HG03064 (cell line): ENCODE measurements at regions not wholly inside any gene's neighbourhood (a gene's known extent, or its start where the extent isn't known, plus 50 kb on each side); places are given as distances from the start of the nearest gene placed in this dataset.

Experiments used
- ATAC-seq: cut with Tn5 transposase; IDR thresholded peaks from one replicate; pipeline ENCODE4 v1.9.1; 2021; ENCODE audit warnings: low read depth; ENCODE audit not compliant: unreplicated experiment

DNA sequence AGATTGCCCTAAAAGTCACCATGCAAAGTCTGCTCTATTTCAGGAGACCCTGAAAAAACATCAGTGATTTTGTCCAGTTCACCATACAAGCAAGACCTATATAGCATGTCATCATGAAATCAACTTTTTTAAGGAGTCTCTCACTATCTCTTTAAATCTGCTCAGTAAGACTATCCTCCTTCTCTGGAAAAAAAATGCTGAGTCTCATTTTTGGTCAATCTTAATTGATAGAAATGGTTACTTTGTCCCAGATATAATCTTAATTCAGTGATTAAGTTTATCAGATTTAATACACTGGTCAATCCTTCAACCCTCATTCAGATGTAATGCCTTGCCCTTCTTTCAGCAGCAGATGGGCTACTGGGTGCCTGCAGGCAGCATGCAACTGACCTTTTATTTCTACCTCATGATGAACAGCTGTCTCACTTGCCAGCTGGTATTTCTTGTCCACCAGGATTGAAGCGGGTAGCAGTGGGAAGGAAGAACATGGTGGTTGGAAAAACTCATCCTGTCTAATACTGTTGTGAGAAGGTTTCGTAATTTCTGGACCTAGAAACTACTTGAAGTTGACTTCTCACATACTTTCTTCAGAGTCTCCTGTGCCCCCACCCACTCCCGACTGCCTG is 375.3 kb downstream of the DNAH5 start:
- no peak for ATAC-seq

DNA sequence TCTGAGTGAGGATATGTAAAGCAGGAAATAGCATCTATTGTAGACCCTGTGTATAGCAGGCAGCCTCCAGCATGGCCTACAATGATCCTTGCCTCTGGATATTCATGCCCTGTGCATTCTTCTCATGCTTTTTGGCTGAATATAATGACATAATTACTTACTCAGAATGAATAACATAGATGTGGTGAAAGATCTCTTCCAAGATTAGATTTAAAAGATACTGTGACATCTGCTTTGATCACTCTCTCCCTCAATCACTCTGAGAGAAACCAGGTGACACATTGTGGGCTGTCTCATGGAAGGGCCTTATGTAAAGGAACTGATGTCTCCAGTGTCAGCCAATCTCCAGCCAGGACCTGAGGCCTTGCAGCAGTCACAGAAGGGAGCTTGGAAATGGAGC is 376.7 kb downstream of the DNAH5 start:
- ATAC-seq = no peak

DNA sequence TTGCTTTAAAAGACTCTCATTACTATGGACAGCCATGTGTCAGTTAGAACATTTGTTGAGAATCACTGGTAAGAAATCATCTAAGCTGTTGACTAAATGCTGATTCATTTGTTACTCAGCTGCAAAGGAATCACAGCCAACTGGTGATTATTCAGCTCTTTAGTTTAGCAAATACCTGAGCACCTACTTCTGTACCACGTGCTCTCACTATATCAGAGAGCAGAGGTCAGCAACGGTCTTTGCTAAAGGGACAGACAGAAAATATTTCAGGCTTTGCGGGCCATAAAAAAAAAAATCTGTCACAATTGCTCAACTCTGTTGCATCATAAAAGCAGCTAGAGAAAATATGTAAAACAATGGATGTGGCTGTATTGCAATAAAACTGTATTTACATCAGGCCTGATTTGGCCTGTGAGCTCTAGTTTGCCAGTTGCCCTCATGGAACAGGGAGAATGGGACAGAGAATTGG is 377.6 kb downstream of the DNAH5 start:
- no peak for ATAC-seq

DNA sequence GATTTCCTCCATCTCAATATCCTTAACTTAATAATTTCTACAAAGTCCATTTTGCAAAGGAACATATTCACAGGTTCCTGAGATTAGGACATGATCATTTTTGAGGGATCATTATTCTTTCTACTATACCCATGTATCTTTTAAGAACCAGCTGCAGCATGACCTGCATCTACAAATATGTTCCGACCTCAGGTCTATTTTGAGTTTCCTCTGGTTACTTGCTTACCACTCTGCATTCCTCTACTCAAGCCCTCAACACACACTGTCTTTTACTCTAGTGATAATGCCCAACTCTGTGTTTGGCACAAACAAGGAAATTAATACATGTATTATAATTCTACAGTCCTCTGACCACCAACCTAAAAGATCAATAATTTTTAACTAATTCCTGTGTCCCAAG is 386.1 kb downstream of the DNAH5 start:
- ATAC-seq = no peak

DNA sequence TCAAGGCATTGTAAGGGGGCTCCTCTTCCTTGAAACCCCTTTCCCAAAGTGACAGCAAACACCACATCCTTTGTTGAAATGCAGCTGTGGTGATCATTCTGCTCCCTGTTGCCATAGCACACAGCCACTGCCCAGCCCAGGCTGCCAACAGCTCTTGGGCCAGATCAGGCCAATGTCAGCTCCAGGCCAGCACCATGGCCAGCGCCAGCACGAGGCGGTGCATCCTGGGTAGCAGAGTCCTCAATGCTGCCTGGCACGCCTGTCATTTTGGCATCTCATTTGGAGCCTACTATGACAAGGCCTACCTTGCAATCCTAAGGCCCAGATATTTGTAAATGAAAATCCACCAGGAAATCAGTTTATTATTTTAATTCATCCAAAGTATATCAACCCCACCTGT is 390.6 kb downstream of the DNAH5 start:
- ATAC-seq = no peak

DNA sequence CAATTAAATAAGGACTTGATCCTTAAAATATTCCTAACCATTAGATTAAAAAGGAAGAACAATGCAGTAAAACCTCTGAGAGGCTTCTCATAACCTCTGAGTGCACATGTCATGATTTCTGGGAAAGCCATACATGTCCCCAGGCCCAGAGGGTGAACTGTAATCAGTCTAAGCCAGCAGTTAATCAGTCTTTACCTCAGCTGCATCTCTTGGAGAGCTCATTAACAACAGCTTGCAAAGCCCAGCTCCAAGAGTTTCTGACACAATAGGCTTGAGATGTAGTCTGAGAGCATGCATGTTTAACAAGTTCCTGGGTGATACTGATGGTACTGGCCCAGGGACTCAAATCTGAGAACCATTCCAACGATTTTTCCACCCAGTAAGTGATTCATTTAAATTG is 392.1 kb downstream of the DNAH5 start:
- ATAC-seq = no peak

DNA sequence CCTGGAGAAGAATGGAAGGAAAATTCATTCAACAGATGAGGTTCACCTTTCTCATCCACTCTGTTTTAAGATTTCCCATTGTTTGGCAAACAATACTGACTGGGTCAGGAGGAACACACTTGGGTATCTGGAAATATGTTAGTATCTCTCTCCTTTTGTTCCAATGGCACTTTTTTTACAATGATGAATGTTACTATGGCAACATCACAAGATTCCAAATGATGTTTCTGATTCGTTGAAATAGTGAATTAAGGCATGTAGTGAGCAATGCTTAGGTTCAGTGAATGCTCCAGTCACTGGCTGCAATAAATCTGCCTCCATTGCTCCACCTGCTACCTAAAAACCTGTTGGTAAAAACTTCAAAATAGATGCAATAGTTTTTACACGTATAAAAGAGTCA is 392.8 kb downstream of the DNAH5 start:
- no peak for ATAC-seq

DNA sequence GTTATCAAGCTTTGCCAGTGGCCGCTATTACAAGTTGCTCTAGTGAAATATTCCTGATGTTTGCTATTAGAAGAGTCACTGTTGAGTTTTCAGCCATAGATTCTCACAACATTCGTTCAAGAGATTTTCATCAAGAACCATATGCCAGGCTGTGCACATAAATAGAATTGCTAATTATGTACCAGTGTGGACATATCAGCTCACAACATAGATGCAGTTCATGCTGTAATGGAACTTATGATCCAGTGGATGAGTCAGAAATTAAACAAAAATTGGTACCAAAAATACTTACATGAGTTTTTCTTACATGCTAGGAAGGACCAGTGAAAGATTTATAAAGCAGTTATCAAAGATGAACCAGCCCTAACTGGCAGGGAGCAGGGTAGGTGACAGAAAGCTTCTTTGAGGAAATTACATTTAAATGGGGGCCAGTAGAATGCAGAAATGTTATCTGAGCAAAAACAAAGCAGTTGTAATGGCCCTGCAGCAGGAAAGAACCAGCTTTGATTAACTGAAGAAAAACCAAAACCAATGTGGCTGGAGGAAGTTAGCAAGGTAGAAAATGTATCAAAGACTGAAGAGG is 404.2 kb downstream of the DNAH5 start:
- no peak for ATAC-seq

DNA sequence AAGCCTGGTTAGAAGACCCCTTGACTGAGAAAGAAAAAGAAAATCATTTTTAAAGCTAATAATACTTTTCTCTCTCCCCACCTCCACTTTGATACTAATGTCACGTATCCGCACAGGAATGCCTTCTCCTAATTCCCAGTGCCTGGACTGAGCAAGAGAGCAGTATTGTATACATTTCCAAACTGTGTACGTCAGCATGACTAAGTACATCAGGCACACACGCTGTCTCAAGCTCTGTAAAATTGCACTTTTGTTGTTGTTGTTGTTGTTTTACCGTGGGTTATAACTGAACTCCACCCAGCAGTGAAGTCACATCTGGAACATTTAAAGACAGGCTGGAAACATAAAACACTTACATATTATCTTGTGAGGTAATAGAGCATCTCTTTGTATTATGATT is 407.6 kb downstream of the DNAH5 start:
- ATAC-seq = no peak

DNA sequence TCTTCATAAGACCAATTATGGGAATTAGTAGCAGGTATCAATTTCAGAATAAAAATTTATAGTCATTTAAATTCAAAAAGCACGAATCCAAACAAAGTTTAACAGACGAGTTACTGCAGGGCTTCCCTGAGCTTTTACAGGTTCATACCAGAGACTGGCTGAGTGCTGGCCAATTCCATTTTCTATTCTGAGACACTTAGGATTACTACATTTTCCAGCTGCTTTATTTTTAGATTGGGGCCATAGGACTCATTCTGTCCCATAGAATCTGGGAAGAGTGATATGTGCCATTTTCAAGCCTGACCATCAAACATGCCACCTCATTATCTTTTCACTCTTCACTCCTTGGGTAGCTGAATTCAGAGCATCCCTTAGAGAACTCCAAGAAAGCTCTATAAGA is 410.7 kb downstream of the DNAH5 start:
- no peak for ATAC-seq

DNA sequence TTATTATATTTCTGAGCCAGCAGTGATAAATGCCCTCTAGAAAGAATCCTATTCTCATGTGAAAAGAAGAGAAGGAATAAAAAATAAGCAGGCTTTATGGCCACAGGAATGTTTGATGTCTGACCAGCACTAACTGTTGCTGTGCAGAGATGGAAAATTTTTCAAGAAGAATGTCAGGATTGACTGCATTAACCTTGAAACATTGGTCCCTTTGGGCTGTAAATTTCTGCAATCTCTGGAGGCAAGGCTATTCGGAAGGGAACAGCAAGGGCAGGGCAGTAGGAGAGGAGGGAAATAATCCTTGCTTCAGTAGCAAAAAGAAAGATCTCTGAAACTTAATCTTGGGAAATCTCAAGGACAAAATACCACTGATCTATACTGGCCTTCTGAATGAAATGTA is 415.2 kb downstream of the DNAH5 start:
- no peak for ATAC-seq

DNA sequence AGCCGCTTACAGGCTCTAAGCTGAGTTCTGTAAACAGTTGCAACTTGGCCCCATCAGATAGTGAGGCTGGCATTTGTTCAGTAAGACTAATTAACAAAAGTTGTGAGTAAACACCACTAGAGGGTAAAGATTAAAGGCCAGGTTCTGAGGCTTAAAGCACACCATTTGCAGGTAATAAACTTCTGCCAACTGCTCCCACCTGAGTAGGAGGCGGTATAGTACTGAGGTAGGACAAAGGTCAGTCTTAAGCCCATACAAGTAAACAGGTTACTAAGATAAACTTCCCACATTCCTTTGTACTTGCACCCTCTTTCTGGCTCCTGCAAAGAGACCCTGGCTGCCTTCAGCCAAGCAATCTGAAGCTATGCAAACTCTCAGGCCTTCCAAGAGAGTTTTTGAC is 419.6 kb downstream of the DNAH5 start:
- ATAC-seq = no peak

DNA sequence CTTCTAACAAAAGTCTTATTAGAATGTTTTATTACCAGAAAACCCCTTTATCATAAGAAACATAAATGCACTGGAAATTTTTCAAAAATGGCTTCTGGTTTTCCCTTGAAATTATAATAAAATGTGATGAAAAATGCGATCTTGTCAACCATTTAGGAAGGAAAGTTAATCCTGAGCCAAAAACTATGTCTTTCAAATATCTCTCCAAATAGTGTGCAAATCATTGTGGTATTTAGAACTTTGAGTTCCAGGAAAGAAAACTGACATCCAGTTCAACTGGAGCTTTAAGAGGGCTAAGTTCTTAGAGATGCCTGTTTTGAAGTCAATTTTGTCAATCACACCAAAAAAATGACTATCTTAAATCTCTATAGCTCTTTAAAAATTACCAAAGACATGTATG is 425.4 kb downstream of the DNAH5 start:
- no peak for ATAC-seq

DNA sequence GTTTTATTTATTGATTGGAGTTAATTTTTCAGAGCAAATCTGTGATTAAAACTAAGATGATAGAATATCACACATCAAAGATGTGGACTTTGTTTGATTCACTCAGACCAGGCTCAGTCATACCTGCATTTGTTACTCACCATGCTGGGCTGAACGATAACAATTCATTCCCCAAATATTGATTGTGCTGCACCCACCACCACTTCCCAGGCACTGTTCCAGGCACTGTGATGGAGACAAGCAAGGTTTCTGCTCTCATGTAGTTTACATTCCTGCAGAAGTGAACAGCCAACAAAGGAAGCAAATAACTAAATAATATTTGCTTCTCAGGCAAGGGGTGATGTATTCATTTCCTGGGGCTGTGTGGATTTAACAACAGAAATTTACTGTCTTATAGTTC is 428.3 kb downstream of the DNAH5 start:
- no peak for ATAC-seq

DNA sequence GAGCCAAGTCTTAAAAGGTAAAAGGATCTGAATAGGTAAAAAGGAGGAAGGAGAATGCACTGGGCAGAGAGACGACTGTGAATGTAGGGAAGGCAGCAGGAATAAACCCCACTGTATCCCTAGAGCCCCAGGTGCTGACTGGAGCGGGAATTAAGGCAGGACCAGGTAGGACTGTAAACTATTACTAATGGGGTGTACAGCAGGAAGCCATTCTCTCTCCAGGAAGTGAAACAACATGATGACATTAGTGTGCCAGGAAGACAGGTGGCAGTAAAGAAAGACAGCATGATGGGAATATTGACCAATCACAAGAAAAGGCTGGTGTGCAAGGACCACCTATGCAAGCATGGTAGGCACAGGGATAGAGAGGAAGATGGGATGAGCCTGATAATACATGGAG is 433.0 kb downstream of the DNAH5 start:
- ATAC-seq = no peak

DNA sequence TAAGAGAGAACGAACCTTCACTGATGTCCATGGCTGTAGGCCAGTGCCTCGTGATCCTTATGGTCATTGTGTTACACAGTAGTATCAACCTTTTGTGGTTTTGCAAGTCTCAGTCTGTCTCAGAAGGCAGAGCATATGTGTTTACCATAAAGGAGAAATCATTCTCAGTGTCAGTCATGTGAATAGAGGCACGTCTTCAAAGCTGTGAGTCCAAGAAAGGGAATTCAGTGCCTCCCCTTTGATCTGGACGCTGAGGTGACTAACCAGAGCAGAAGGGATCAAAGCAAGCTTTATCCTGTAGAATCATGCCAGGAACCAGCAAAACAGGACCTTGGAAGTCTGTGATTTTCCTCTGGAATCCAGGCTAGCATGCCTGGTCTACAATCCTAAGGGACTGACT is 433.9 kb downstream of the DNAH5 start:
- ATAC-seq = no peak

DNA sequence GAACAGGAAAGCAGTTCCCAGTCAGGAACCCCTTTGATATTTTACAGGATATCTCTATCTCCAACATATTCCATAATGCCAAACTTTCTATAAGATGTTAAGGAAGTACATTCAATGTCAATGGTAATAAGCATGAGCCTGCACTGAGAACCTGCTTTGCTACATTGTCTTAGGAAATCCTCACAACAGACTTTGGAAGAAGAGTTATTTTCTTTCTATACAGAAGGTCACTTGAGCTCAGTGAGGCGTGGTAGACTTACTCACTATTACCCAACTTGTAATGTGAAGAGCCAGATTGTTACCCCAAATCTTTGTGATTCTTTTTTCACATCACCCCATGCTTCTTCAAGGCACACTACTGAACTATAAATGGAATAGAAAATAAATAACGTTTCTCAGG is 435.9 kb downstream of the DNAH5 start:
- ATAC-seq = no peak

DNA sequence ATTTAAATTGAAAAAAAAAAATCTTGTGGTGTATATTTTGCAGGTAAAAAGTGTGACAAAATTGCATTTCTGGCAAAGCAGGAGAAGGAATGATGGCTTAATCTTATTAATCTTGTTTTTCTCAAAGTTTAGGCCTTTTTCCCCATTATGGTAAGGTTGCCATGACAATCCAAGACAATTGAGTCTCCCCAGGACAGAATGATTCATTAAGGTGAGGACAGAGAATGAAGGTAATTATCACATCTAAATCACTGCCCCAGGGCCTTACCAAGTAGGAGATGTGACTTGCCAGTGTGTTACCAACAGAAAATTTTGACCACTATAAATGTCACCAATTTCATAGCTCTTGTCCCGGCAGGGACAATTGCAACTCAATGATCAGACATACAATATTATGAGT is 439.2 kb downstream of the DNAH5 start:
- no peak for ATAC-seq

DNA sequence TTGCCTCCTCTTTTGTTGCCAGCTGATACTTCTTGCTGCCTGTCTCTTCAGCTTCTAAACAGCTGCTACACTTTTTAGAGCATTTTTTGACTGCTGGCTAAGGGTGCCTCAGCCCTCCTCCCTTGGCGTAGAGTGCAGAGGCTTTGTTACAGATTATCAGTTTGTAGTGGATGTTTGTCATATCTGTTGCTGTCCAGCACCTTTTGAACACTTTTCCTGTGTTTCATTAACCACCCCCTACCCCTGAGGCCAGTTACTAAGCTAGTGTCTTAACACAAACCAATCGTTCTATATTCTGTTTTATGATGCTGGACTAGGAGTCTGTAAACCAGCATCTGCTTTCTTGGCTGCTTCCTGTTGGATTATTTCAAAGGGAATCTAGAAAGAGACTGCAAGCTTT is 441.5 kb downstream of the DNAH5 start:
- ATAC-seq = no peak

DNA sequence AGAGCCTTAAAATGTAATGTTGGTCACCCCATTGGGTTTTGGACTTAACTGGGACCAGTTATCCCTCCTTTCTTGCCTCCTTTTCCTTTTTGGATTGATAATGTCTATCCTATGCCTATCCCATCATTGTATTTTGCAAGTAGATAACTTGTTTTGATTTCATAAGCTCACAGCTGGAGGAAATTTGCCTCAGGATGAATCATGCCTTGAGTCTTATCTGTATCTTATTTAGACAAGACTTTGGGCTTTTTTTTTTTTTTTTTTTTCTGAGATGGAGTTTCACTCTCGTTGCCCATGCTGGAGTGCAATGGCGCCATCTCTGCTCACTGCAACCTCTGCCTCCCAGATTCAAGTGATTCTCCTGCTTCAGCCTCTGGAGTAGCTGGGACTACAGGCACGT is 443.3 kb downstream of the DNAH5 start:
- ATAC-seq = no peak

DNA sequence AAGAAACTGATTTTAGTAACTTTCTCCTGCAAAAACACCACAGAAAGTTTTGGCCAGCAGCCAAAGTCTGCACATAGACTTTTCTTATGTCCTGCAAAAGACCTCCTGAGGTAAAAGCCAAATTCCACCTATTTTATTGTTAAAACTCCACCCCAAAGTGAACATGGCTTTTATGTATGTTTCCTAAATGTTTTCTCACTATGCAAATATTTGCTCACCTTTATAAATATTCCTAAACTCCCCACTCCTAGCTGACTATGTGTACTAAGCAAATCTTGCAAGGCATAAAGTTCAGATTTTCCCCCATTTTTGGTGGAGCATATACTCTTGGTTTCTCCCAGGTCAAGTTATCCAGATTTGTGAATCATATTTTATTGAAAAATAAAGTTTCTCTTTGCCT is 446.2 kb downstream of the DNAH5 start:
- ATAC-seq = no peak

DNA sequence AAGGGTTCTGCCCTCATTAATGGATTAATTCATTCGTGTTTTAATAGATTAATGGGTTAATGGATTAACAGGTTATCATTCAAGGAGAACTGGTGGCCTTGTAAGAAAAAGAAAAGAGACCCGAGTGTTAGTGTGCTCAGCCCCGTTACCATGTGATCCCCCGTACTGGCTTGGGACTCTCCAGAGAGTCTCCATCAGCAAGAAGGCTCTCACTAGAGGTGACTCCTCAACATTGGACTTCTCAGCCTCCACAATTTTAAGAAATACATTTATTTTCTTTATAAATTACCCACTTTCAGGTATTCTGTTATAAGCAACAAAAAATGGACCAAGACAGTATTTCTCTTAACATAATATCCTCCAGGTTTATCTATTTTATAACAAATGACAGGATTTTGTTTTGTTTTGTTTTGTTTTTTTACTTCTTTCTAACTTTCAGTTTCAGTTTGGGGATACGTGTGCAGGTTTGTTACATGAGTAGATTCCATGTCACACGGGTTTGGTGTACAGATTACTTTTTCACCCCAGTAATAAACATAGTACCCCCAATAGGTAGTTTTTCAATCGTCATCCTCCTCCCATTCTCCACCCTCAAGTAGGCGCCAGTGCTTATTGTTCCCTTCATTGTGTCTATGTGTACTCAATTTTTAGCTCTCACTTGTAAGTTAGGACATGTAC is 456.1 kb downstream of the DNAH5 start:
- no peak for ATAC-seq
